ENCODE measurements at regions not wholly inside any gene's neighbourhood (a gene's known extent, or its start where the extent isn't known, plus 50 kb on each side); places are given as distances from the start of the nearest gene placed in this dataset.
A peak's percentile ranks its signal among the peaks of the same experiment; 100 is the strongest.

DNA sequence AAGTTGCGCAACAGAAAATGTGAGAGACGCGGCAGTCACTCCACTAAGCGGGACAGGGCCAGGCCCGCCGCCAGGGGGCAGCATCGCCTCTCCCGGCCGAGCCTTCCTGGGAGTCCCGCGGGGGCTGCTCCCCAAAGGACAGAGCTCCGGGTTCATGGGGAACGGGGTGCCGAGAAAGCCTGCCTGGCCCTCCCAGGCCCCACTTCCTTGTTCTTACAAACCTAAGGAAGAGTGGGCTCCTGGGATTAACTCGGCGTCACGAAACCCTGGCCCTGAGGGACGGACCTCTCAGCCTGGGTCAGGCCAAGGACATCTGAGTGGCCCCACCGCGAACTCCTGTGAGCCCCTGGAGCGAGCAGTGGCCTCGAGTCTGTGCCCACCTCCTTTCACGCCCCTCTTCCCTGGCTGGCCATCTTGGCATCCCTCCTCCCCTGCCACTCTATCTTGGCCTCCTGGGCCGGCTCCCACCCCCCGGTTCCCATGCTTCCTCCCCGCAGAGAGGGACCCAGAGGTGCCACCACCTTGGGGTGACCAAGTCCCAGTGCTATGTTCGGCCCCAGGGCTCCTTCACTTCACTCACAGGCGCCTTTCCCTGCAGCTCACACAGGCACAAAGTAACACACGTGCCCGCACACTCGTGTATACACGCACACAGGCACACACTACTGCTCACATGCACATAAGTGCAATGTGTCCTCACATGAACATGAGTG, 99.9 kb upstream of the FGF3 start:
- peak; percentile 6 for DNase-seq

DNA sequence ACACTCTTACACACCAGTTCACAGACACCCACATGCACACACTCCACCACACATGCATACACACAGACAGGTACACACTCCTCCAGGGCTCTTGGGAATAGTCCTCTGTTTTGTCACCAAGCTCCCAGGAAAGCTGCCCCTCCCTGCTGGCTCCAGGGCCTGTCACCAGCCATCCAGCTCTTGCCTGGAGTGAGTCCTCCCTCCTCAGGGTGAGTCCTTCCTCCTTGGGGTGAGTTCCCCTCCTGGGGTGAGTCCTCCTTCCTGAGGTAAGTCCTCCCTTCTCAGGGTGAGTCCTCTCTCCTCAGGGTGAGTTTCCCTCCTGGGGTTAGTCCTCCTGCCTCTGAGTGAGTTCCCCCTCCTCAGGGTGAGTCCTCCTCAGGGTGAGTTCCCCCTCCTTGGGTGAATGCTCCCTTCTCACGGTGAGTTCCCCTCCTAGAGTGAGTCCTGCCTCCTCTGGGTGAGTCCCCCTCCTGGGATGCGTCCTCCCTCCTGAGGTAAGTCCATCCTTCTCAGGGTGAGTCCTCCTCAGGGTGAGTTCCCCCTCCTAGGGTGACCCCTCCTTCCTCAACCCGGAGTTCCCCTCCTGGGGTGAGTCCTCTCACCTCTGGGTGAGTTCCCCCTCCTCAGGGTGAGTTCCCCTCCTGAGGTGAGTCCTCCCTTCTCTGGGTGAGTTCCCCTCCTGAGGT, 100.6 kb upstream of the FGF3 start:
- no peak for DNase-seq

DNA sequence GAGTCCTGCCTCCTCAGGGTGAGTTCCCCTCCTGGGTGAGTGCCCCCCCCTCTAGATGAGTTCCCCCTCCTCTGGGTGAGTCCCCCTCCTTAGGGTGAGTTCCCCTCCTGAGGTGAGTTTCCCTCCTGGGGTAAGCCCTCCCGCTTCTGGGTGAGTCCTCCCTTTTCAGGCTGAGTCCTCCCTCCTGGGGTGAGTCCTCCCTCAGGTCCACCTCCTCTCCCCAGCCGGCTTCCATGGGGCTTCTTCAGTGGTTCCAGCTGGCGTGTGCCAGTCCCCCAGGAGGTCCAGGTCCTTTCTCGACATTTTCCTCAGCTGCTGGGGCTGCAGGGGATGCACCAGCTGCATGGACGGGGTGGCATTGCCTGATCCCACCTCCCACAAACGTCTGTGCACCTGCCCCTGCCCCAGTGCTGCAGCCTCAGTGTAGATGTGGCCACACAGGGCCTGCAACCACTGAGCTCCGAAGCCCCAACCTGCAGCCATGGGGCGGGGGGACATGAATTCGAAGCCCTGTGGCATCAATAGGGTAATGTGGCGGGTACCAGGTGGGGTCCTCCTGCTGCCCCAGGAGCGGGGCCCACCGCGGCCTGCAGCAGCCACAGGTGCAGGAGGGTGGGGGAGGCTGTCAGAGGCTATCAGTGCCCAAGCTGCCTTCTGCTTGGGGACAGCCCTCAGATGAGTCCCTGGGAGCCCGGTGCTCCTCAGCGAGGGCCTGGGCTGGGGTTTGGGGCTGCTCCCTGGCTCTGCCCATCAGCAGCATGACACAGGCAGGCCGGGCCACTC, 101.3 kb upstream of the FGF3 start:
- no peak for DNase-seq

DNA sequence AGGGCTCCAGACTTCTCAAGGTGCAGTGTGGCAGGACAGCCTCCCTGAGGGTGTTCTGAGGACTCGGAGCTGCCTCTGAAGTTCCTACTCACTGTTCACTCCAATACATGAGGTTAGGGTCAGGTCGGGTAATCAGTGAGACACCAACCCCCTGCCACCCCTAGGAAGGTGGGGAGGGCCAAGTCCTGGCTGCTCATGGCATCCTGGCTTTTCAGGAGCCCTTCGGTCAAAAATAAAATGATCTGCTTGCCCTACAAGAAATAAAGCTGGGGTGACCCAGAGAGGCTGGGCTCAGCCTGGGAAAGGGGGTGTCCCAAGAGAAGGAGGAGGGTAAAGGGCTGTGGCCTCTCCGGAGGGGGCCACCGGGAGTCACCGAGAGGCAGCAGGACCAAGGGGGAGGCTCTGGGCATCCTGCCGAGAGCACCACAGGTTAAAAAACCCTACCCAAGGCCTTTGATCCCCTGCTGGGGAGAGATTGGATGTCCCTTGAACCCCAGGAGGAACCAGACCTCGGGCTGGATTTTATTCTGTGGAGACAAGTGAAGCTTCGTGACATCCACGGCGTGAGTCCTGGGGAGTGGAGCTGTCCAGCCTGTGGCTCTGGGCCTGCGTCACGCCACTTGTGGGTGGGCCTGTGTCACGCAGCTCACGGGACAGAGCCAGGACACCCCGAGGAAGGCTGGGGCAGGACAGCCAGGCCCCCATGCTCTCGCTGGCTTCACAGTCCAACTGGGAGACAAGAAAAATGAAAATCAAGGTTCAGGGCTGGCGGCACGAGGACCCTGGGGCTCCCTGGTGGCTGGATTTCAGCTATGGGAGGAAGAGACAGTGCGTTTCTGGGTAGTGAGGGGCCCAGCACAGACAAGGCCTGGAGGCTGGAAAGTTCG, 102.2 kb upstream of the FGF3 start:
- no peak for DNase-seq

DNA sequence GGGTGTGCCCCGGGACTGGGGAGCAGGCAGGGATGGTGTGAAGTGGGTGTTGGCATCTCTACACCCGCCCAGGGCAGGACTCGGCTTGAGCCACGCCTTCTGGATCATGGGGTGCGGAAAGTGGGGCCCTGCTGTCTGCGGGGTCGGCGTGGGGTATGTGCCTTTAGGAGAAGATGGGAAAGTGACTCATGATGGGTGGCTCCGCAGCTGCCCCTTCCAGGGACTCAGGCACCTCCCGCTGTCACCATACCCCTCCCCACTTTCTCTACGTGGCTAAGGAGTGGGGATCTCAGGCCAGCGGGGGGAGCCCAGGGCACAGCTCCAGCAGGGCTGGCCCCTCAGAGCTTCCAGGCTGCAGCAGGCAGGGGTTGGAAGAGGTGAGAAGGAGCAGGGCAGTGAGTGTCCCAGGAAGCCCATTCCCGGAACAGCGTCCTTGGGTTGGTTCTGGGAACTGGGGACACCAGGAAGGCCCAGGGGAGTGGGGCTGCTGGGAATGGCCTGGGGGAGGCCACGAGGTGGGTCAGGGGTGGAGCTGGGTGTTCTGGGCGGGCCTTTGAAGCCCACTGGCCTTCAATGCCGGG, 102.9 kb upstream of the FGF3 start:
- DNase-seq, result no peak

DNA sequence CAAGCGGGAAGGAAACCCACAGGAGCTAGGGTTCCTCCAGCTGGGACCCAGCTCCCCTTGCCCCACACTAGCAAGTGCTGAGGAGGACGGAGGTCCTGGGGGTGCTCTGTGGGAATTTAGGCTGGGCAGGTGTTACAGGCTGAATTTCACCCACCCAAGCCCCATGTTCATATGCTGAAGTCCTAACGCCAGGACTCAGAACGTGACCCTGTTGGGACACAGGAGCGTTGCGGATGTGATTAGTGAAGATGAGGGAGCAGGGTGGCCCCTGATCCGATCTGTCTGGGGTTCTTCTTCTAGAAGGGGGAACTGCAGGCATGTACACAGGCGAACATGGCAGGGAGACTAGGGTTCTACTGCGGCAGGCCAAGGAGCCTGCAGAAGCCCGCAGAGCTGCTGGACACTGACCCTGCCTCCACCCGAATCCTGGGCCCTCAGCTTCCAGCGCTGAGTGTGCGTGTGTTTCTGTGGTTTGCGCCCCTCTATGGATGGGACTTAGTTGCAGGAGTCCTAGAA, 103.4 kb upstream of the FGF3 start:
- no peak for DNase-seq

DNA sequence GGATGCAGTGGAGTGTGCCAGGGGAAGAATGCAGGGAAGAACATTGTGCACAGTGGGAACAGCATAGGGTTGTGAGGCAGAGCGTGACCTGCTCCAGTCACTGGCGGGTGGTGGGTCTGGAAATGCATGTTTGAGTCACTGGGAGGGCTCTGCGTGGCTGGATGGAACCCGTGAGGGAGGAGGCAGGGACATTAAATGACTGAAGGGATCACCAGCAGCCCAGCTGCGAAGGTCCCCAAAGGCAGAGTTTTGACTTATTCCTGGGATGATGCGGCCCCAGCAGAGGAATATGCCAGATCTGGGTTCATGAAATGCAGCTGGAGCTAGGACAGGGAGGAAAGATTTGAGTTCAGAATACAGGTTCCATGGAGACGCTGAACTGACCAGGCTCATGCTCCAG, 104.0 kb upstream of the FGF3 start:
- DNase-seq, result no peak

DNA sequence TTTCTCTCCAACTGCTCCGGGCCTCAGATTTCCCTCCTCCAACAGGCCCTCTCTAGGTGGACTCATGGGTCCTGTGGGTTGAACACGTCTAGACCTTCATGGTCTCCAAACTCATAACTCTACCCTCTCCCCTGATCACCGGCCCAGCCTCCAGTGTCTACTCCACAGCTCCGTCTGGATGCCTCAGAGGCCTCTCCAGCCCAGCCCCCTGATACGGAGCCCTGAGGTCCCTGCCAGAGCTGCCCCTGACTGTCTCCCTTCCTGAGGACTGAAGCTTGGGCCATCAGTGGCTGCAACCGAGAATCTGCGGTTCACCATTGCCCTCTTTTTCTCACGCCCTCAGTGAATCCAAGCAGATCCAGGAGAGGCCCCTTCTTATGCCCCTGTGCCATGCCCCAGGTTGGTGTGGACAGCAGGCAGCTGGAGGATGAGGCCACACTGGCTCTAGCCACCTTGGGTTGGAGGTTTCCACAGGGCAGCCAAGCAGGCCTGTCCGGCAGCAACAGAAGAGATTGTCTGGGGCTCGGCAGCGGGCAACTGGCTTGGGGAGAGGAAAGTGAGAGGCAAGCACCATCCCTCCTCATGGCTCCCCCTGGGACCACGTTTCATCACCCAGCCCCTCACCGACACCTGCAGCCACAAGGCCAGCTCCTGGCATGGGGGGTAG, 104.6 kb upstream of the FGF3 start:
- DNase-seq, result no peak

DNA sequence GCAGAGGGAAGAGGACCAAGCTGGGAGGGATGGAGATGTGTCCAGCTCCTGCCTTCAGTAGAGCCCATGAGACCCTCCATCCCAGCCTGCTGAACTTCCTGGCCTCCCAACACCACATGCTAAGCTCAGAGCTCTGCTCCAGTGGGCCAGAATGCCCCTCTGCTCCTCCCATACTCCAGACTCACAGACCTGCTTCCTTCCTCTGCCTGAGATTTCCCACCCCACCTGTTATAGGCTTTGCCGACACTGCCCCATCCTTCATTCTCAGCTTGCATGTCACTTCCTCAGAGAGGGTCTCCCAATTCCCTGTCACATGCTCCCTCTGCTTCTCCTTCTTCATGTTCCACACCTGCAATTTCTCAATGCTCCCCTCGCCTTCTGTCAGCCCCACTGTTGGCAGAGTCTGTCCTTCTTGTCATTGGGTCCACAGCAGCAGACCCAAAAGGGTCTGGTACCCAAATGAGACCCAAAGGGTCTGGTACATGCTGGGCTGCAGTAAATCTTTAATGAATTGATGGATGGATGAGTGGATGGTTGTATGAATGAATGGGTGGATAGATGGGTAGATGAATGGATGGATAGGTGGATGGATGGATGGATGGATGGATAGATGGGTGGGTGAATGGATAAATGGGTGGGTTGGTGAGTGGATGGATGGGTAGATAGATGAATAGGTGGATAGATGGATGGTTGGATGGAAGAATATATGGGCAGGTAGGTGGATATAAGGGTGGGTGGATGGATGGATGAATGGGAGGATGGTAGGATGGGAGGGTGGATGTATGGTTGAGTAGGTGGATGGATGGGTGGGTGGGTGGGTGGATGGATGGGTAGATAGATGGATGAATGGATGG, 105.3 kb upstream of the FGF3 start:
- DNase-seq, result no peak

DNA sequence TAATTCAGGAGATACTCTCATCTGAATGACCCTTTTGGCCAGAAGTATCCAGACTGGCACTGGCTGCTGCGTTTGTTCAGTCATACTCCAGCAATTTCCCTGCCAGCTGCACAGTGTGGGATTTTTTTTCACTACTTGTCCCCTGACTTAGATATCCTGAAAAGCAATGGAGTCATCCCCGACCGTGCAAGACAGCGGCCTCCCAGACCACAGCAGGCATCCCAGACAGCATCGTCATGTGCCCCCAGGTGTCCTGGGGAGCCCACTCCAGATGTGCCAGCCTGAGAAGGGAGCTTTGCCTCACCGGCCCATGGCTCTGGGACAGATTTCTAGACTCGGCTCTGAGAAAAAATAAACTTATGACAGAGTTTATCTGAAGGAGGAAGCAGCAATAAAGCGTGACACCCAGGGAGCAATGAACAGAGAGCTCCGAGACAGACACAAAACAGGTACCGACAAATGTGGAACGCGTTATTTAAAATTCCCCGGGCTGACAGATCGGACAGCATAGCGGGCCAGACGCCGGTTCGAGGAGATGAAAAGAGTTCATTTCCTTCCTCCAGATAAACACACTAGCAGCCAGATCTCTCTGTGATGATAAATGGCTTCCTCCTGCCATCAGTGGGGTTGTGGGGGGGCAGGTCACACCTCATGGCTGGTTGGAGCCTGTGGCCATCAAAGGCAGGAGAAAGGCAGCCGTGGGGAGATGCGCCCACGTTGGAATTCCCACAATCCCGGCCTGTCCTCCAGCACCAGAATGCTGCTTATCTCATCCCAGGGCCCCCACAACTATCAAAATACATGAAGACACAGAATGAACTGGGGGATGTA, 106.4 kb upstream of the FGF3 start:
- no peak for DNase-seq

DNA sequence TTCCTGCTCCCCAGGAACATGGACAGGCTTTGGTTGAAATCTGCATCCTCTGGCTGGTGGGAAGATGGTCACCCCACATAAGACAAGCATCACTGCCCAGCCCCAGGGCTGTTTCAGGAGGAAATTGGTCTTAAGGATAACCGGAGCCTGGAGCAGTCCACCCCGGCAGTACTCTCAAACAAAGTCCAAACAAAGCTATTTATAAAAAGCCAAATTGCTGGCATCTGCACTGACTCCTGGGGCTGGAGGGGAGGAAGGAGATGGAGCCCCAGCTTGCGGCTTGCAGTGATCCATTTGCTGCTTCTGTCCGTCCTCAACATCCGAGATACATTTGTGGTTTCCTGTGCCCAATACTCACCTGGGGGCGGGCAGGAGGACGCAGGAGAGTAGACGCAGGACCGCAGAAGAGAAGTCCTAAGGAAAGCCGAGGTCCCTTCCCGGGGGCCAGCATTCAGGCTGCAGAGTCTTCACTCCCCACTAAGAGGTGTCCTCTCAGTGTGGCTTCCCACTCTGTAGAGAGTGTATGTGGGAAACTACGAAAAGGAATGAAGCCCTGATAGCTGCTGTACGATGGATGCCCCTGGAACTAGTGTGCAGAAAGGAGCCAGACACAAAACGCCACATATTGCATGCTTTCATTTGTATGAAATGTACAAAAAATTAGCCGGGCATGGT, 107.3 kb upstream of the FGF3 start:
- no peak for DNase-seq

DNA sequence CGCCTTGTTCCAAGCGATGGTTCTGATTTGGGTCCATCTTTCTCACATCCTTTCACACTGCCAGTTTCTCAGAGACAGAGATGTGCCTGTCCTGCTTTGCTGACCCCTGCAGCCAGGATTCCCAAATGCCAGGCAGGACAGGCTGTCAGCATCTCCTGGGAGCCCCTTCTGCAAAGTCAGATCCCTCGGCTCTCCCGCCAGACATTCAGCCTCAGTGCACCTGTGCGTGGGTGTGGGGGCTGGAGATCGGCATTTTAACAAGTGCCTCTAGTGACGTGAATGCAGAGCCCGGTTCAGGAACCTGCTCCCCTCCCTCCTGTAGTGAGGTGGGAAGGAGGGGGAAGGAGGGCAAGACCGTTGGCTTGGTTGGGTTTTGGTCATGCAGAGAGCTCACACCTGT, 108.9 kb upstream of the FGF3 start:
- no peak for DNase-seq

DNA sequence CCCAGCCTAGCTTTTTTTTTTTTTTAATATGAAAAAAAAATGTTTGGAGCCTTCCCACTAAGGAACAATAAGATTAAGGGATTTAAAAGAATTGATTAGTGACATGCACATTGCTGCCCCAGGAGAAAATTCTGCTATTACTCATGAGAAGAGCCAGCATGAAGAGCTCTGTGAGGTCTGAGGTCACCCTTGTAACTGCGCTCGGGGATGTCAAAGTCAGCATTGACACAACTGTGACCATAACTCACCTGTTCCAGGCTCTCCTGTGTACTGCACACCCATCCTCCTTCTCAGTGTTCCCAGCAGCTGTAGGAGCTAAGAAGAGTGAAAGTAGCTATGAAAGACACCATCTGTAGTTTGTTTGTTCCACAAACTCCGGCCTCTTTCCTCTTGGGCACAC, 109.8 kb upstream of the FGF3 start:
- no peak for DNase-seq

DNA sequence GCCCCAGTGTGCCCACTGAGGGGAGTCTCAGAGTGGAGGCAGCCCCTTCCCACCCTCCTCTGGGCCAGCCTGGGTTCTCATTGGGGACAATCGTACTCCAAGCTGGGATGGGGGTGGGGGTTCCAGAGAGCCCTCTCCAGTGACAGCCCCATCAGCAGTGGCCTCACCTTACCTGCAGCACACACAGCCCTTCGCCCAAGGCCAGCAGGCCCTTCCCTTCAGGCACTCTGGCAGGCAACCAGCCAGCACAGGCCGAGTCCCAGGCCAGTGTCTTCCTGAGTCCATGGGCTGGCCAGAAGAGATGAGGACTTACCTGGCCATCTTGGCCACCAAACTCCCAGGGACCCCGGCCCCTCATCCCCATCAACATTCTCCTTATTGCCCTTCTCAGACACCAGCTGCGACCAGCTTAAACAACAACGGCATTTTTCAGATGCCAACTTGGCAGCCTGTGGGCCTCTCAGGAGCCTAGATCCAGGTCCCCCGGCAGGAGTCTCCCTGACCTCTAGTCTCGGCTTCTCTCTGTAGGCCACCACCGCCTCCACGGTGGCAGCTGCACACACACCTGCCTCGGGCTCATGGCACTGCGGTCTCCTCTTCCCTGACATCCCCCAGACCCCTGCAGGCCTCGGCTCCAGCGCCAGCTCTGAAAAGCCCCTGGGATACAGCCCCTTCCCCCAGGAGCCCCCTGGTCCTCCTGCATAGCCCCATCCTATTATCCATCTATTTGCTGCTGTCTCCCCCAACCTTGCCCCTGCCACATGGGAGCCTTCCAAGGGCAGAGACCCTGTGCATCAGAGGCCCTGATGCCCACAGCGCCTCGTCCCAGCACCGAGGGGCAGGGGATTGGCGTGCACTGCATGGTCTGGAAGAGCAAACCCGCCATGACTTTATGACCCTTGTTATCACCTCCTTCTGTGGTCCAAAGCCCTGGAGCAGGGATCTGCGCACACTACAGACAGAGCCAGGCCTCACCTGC, 111.2 kb upstream of the FGF3 start:
- DNase-seq, result no peak

DNA sequence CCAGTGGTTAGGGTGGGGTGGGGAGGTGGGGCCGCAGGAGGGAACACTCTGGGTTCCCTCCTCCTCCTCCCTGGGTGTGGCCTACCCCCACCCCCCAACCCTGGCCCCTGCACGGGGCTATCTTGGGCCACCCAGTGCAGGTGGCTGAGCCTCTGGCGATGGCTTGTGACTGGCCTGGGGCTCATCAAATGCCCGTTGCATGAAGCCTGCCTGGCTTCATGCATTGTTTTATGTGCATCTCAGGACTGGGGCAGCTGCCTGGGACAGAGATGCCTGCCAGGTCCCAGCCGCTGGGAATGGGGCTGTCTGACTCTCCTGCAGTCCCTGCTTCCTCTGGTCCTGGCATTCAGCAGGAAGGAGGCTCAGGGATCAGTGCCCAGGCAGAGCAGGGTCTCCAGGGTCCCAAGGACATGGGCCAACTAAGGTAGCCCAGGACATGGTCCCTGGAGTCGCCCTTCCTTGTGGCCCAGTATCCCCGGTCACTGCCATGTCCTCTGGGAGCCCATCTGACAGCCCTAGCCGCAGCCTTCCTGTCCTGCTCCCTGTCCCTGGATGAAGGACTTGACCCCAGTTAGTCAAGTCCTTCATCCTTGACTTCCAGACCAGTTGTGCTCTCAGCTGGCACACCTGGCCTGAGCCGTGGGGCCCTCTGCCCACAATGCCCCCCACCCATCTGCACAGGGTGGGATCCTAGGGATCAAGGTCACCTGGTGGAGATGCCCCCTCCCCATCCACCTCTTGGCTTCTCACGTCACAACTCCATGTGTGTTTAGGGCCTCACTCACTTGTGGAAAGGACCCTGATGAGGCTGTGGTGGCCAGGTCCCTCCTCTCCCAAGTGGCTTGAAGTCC, 112.1 kb upstream of the FGF3 start:
- no peak for DNase-seq

DNA sequence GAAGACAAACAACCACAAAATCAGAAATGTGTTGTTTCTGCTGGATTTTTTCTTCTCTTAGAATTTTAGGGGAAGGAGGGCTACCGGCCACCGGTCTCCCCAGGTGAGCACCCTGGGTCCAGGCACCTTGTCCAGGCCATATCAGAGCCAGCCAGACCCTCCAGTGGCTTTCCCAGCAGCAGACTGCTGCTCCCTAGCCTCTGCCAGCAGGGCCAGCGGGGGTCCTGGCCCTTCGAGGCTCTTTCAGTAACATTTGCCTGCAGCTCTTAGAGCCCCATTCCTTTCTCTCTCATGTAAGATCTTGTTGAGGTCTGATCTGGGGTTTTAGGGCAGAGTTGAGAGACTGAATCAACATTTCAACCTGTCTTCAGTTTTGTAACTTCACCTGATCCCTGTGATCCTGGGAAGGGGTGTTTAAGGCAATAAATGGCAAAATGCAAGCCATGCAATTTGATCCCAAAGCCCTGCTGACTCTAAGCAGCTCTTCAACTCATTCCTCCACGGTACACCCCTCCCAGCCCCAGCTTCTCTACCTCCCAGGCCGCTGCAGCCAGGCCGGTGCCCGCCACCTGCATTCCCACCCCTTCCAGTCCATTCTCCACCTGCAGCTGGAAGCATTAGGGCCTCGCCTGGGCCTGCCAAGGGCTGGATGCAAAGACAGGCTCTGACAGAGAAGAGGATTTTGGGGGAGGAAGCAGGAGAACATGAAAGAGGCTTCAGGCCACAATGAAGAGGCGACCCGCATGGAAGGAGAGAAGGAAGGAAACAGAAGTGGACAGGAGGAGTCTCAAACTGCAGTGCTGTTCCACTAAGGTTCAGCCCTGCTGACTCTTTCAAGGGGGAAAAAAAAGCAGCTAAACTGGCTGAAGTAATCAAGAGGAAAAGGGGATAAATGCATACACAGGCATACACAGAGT, 113.0 kb upstream of the FGF3 start:
- DNase-seq, result no peak
